Left ventricle myocardium inferior (tissue), 1 donor: ENCODE measurements at regions not wholly inside any gene's neighbourhood (a gene's known extent, or its start where the extent isn't known, plus 50 kb on each side); places are given as distances from the start of the nearest gene placed in this dataset.

Source experiments
- DNase-seq: peaks from one replicate; pipeline ENCODE4 v3.0.0-alpha.2; 2020
- H3K27ac ChIP-seq: fragments of 200-600 bp; replicated peaks from 2 replicates; pipeline ENCODE4 v1.8.0; 2021
- H3K27me3 ChIP-seq: fragments of 200-600 bp; 2 replicates; pipeline ENCODE4 v1.8.0; 2021; ENCODE audit warnings: low read depth
- H3K36me3 ChIP-seq: fragments of 200-600 bp; 2 replicates; pipeline ENCODE4 v1.8.0; 2021
- H3K4me1 ChIP-seq: fragments of 200-600 bp; 2 replicates; pipeline ENCODE4 v1.8.0; 2021
- H3K4me3 ChIP-seq: fragments of 200-600 bp; 2 replicates; pipeline ENCODE4 v1.8.0; 2021; ENCODE audit warnings: mild to moderate bottlenecking, moderate library complexity
- H3K9me3 ChIP-seq: fragments of 200-600 bp; replicated peaks from 2 replicates; pipeline ENCODE4 v1.8.0; 2021
- CTCF ChIP-seq: fragments of 200-600 bp; IDR thresholded peaks from 2 replicates; pipeline ENCODE4 v1.8.0; 2021; ENCODE audit warnings: antibody characterized with exemption, mild to moderate bottlenecking, borderline replicate concordance
- intact Hi-C: fragments of 100-400 bp; cut with micrococcal nuclease; formaldehyde crosslinking; loops from one replicate; pipeline ENCODE4 v1.11.0; 2022
- donor health status: DM: no; HTN: yes; CAD: no; lungs with severe emphysema.

- no peak for TF ChIP-seq CTCF
- peak; percentile 80 for DNase-seq
- Histone ChIP-seq H3K36me3 (no peaks in the 10 kb centered on the region), H3K4me1 (peaks cover 67% of the 10 kb centered on the region), H3K9me3 (no peaks in the 10 kb centered on the region), H3K4me3 (peak overlapping the region; percentile 18), H3K27ac (peak overlapping the region; percentile 85), H3K27me3 (no peaks in the 10 kb centered on the region)
- intact Hi-C loops, result no loop called here
These were observed 87.8 kb downstream of the PLEKHG1 start for GRCh38 chr6:150687508-150687907.

GRCh38 chr6:150689900-150690590 lies 90.4 kb downstream of the PLEKHG1 start:
- no peak overlapping the region for H3K4me3 ChIP-seq
- H3K27ac ChIP-seq, result no peak overlapping the region
- intact Hi-C loops, result no loop called here
- no peak for TF ChIP-seq CTCF
- no peaks in the 10 kb centered on the region for H3K9me3 ChIP-seq
- no peak for DNase-seq
- no peaks in the 10 kb centered on the region for H3K27me3 ChIP-seq
- H3K4me1 ChIP-seq, result peaks cover 84% of the 10 kb centered on the region
- H3K36me3 ChIP-seq, result no peaks in the 10 kb centered on the region

- intact Hi-C loops, result no loop called here
- no peaks in the 10 kb centered on the region for H3K36me3 ChIP-seq
- TF ChIP-seq CTCF, result no peak
- peak overlapping the region; percentile 53 for H3K27ac ChIP-seq
- no peaks in the 10 kb centered on the region for H3K27me3 ChIP-seq
- peaks cover 90% of the 10 kb centered on the region for H3K4me1 ChIP-seq
- no peak for DNase-seq
- no peaks in the 10 kb centered on the region for H3K9me3 ChIP-seq
- H3K4me3 ChIP-seq, result no peak overlapping the region
These were observed 91.0 kb downstream of the PLEKHG1 start for GRCh38 chr6:150690681-150691080.

GRCh38 chr6:150691463-150691862 lies 91.8 kb downstream of the PLEKHG1 start:
- Histone ChIP-seq H3K4me1 (peaks cover 92% of the 10 kb centered on the region), H3K27me3 (no peaks in the 10 kb centered on the region), H3K27ac (peak overlapping the region; percentile 53), H3K4me3 (no peak overlapping the region), H3K9me3 (no peaks in the 10 kb centered on the region), H3K36me3 (no peaks in the 10 kb centered on the region)
- TF ChIP-seq CTCF, result no peak
- DNase-seq, result no peak
- intact Hi-C loops, result no loop called here

GRCh38 chr6:150692604-150693003 lies 92.9 kb downstream of the PLEKHG1 start:
- no peaks in the 10 kb centered on the region for H3K27me3 ChIP-seq
- peaks cover 89% of the 10 kb centered on the region for H3K4me1 ChIP-seq
- no peaks in the 10 kb centered on the region for H3K9me3 ChIP-seq
- H3K27ac ChIP-seq, result no peak overlapping the region
- no peak for TF ChIP-seq CTCF
- DNase-seq, result no peak
- intact Hi-C loops, result no loop called here
- no peak overlapping the region for H3K4me3 ChIP-seq
- H3K36me3 ChIP-seq, result no peaks in the 10 kb centered on the region
